Right forelimb (tissue), 1 donor: ENCODE measurements at regions not wholly inside any gene's neighbourhood (a gene's known extent, or its start where the extent isn't known, plus 50 kb on each side); places are given as distances from the start of the nearest gene placed in this dataset.

ENCODE experiments used
- DNase-seq: peaks from one replicate; pipeline ENCODE4 v3.0.0-alpha.2; 2018

DNA sequence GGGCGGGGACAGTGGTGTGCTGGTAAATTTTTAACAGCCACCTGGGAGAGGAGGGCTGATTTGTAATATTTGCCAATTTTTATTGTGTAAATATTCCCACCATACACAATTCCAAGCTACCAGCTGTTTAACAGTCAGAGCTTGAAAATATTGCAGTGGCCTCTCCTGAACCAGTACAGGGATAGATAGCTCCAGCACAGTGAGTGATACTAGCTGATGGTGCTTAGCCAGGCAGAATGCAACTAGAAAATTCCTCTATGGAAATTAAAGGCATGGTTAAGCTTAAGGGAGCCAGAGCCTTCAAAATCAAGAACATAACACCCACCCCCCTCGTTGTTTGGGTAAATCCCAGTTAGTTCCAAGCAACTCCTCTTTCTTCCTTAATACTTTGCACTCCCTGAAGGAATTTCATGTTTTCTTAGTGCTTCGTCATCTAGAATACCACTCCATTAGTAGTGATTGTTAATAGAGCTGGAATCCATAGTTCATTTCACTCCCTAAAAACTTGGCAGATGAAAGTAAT is 96.6 kb downstream of the CYB561 start:
- DNase-seq: no peak

DNA sequence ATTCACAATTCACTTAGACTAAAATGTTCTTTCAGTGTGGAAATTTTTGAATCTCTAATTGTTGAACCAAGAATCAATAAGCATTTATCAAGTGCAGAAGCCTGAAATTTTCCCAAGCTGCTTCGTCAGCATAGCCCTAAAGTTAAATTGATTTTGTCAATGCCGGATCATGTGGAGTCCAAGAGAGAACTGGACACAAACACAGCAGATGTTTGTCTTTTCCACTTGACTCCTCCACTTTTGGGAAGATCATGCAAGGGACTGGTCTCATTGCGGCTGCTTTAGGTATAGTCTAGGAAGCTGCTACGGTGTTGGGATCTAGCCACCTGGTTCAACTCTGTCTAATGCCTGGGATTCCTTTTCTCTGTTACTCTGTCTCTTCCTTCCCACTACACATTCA is 95.7 kb downstream of the CYB561 start:
- no peak for DNase-seq

DNA sequence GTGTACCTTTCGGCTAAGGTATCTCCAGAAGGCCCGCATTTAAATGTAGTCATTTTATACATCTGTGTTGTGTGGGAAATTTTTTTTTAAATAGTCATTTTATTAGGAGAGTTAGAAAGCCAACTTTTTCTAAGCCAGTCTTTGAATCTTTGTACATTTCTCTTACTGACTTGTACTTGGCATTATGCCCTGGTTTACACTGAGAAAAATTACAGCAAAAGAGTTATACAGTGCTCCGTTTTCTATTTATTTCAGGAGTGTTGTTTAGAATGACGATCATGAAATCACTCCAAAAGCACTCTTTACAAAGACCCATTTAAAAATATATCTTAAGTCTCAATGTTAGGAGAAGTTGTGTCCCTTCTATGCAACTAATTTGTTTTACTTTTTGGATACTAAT is 91.8 kb downstream of the CYB561 start:
- no peak for DNase-seq

DNA sequence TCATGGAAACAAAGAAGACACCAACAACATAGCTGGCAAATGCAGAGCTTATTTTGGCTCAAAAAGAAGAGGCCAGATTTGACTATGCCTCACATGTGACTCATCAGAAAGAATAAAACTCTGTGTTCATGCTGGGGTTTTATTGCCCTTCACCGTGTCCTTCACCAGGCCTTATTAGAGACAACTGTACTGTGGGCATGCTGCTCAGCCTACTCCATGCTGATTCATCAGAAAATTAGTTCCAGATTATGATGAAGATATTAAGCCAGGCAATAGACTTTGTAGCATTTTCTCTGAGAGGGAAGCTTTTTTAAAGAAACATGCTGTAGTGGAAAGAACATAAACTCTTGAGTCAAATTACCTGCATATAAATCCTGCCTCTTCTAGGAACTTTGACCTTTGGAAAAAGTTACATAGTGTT is 89.8 kb downstream of the CYB561 start:
- no peak for DNase-seq

DNA sequence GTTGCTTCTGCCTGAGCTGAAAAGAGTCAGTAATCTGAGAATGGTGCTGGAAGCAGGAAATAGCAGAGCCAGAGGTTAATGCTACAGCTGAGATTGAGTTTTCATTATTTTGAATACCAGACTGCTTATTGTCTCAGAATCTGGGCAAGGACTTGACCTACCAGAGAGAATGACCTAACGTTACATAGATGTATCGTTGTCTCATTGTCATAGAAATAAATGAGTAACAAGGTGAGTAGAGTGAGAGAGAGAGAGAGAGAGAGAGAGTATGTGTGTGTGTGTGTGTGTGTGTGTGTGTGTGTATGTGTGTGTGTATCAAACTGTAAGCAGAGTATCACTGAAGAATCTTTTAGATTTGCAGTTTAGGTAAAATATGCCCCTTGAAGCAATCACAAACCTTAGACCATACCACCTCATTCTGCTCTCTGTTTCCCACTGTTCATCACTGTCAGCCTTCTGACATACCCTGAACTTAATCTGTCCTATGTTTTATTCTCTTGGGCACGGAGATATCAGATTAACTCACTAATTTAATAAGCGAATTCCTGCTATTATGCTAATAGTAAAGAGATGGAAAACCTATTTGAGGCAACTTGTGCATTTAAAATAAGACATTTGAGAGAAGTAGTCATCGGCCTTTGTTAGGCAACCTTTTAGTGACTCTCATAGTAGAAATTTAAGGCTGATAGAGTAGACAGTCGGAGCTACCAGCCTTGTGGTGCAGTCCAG is 87.8 kb downstream of the CYB561 start:
- no peak for DNase-seq

DNA sequence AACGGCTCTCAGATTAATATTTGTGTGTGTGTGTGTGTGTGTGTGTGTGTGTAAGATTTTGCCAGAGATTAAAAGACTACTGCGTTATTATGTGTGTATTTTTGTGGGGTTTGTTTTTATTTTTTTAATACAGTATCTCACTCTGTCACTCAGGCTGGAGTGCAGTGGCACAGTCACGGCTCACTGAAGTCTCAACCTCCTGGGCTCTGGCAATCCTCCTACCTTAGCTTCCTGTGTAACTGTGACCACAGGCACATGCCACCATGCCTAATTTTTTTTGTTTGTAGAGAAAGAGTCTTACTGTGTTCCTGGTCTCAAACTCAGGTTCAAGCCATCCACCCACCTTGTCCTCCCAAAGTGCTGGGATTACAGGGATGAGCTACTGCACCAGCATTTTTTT is 87.2 kb downstream of the CYB561 start:
- DNase-seq: no peak

DNA sequence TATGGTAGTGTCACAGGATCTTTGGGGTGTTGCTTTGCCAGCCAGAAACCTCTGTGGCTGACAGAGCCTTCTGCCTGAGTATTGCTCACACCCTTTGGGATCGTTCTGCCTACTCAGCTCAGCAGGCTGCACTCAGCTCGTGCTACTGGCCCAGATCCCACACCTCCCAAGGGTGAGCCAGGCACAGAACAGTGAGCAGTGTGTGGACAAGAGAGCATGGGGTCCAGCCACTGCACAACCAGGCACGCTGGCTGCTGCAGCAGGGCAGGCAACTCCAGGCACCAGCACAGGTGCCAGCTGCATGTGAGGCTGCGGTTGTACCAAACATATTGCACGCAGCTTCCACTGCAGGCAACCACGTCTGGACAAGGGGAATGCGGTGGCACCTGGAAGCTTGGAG is 84.9 kb downstream of the CYB561 start:
- no peak for DNase-seq

DNA sequence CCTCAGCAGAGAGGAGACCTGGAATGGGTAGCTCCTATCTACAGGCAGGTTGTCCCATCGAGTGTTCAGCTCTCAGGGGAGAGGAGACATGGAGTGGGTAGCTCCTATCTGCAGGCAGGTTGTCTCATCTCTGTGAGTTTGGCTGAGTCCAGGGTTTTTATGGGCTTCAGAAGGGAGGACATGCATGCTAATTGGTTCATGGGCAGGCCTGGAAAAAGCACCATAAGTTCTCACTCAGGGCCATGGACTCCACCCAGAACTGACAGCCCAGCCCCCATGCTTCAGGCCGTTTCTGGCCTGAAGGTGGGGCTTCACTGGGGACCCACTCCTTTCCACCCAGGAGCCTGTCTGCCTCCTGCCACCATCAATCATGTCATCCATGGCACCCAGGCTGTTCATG is 84.0 kb downstream of the CYB561 start:
- DNase-seq: no peak

DNA sequence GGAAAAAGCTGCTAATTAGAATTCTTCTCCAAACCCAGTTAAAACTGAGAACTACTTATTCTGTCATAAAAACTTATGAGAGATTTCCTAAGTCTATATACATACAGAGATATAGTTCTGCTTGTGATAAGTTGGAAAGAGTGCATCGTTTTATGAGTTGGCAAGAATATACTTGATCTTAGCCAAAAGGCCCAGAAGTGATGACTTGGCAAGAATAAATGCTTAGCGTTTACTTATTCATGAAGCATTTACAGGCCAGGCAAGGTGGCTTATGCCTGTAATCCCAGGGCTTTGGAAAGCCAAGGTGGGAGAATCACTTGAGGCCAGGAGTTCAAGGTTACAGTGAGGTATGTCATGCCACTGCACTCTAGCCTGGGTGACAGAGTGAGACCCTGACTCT is 81.7 kb downstream of the CYB561 start:
- DNase-seq: no peak

DNA sequence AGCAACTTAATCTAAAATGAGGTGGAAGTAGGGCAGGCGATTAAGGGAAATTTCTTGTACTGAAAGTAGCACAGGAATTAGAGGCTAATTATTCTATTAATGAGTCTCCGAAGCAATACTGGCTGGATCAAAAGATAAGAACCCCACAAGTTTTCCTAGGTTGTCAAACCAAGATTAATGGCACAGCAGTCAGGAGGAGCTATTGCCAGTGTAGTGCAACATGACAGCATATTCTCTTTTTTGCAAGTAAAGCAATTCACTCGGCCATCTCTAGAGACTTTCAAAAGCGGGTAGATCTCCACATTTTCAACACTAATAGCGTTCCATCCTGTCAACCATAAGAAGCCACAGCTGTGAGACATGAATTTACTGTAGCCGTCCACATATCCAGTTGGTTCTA is 81.2 kb downstream of the CYB561 start:
- no peak for DNase-seq

DNA sequence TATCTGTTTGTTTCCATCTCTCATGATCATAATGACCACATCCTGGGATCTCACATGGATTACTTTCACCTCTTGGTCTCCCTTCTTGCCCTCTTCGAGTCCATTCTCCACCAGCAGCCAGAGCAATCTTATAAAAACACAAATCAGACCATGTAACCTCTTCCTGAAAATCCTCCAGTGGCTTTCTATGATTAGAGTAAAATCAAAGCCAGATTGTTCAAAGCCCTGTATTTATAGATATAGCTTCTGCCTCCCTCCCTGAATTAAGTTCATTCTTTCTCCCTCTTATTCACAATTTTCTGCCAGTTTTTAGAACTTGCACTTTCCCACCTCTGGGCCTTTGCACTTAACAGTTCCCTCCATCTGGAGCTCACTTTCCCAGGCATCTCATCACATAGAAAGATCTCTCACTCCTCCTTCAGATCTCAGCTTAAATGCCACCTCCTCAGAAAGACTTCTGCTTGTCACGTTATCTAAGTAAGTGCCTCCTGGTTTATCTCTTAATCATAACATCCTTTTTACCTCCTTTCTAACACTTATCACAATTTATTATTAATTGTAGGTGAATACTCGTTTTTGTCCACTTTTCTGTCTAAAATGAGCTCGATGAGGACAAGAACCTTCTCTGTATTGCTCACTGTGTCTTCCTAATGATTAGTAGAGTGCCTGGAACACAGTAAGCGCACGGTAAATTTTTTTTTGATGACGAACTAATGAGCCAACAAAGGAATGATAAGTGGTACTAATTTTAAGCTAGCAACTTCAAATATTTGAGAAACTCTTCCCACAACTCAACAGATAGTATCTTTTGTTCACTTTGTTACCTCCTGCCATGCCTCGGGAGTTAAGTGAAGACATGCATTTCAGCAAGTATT is 80.5 kb downstream of the CYB561 start:
- no peak for DNase-seq

DNA sequence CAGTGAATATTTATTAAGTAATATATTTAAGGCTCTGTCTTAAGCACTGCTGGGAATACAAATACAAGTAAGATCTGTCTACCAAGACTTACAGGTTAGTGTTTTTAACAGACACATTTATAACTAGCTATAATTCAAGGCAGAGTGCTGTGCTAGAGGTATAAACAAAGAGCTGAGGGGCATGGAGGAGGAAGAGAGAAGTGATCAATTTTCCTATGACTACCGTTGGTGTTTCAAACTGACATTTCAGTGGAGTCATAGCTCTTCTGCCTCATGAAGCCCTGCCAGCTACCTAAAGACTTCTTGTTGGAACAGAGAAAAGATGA is 79.9 kb downstream of the CYB561 start:
- no peak for DNase-seq

DNA sequence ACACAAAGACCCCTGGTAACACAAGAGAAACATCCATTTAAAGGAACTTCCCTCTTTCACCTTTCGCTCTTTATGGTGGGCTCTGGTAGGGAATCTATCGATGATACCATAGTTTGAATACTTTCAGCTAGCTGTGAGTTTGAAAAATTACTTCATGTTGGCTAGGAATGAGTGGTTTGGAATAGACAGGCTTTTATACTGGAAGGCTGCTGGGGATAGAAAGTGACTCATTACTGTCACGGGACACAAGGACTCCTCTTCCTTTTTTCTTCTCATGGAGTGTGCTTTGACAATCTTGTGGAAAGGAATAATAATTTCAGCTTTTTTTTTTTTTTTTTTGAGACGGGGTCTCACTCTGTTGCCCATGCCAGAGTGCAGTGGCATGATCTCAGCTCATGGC is 76.9 kb downstream of the CYB561 start:
- DNase-seq: no peak

DNA sequence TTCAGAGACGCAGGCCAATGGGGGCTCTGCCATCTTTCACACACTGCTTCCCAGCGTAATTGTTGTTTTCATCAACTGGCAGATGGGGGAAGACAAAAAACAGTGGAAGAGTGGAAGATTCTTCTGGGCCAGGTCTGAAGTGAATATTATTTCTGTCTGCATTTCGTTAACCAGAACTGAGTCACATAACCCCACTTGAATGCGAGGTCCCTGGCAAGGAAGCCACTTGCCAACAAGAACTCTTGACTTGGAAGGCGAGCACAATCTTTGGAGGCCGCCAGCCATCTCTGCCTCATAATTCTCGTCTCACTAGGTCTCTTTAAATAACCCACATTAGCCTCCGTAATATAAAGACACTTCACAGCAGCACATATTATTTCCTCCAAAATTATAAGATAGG is 75.4 kb downstream of the CYB561 start:
- no peak for DNase-seq

DNA sequence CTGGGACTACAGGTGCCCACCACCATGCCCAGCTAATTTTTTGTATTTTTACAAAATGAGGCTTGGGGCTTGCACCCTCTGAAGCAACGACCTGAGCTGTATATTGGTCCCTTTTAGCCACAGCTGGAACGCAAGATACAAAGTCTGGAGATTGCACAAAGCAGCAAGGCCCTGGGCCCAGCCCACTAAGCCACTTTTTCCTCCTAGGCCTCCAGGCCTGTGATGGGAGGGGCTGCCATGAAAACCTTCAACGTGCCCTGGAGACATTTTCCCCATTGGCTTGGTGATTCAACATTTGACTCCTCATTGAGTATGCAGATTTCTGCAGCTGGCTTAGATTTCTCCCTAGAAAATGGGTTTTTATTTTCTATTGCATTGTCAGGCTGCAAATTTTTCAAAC is 69.2 kb downstream of the CYB561 start:
- DNase-seq: no peak

DNA sequence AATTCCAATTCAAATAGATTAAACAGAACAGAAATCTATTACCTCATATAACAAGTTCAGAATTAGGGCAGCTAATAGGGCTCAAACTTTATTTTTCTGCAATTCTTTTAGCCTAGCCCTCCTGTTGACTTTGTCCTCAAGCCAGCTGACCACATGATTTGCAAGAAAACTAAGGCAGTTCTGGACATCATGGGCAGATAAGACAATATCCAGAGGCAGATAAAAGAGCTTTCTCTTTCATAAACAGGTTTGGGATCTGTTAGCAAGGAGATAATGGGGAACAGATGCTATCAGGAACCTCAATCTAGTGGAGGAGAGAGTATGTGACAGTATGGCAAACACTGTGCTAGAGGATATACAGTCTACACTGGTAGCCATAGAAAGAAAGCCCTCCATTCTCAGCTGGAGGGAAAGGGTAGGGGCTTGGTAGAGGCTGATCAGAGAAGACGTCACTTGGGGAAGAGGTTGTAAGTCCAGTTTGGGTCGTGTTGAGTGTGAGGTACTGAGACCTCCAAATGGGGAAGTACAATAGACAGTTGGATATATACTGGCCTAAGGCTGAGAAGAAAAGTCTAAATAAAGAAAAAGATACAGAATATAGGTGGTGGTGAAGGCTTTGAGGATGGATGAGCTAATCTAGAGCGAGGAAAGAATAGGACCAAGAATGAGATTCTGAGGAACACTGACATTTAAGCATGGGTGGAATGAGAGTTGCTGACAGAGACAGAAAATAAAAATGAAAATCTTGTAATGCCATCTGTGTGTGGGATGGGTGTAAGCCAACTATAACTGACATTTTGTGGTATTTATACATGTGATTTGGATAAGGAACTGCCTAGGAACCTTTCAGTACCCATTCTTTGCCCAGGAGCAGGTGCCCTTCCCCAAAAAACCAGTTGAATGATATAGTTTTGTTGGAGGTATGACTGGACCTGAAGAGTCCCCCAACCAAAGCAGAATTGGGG is 67.4 kb downstream of the CYB561 start:
- DNase-seq: no peak

DNA sequence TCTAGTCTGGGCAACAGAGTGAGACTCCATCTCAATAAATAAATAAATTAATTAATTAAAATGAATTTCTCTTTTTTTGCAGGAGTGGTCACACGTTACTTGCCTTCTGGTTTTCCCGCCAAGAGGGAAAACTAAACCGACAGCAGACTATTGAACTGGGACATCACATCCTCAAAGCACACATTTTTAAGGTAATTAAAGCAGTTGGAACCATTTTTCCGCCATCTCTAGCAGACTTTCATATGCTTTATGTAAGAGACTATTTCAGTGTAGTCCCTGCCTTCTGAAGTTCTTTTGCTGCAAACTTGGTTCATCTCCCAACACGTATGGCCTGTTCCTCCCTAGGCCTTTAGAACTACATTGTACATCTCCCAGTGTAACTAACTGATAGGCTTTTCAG is 66.5 kb downstream of the CYB561 start:
- DNase-seq: no peak

DNA sequence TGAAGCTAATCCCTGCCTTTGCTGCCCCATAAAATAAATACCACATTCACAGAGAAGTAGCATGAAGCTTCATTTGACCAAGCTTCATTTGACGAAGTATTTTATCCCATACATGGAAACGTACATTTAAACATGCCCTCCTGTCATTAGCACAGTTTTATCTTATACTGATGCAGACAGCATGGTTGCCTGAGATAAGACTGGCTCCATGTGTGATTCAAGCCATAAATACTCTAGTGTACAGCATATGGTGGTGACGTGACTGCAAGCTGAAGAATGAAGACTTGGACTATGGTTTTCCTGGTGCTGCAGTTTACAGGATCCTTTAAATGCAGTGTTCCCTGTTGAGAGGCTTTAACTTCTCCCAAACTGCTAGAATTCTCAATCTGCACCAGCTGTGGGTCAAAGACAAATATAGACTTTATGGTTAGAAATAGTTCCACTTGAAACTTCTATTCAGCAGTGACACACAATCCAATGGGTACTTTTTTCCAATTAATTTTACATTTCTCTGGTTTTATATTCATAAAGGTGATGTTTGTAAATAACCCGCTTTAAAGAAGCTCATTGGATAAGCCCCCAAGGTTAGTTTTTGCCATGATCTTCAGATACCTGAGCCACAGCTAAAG is 64.9 kb downstream of the CYB561 start:
- no peak for DNase-seq

DNA sequence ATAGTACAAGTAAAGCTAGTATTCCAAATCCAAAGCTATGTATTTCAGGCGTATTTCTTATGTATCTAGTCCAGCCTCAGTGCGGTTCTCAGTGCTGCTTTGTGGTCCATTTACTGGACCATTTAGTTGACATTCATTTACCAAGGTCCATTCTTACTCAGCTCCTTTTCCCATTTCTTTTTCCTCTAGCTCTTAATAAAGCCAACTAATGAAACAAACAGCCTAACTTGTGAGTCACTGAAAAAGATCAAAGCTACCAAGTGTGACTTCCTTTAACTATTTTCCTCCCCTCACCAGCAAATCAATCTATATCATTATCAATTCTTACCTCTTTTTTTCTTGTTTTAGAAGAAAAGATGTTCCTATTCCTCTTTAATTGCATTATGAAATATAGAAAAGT is 64.0 kb downstream of the CYB561 start:
- no peak for DNase-seq
